ENCODE measurements at regions not wholly inside any gene's neighbourhood (a gene's known extent, or its start where the extent isn't known, plus 50 kb on each side); places are given as distances from the start of the nearest gene placed in this dataset.
"Not testable (repeated sequence)": the region's sequence is repeated elsewhere in the genome, so short reads cannot be mapped to it uniquely, and the experiment has no call there.

DNA sequence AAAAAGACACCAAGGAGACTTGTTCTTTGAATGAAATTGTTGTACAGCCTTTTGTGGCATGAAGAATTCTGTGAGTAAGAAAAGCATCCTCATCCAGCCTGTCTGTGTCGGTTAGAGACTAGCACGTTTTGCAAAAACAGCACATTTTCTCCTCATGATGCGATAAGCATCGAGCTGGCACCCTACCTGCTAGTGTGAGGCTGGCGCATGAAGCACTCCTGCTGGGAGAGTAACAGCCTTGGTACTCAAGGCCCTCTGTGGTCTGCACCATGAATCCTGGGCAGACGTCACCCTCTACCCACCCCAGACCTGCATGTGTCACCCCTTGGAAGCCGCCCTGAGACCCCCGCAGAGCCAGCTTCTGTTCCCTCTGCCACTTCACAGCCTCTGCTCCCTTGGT, 92.6 kb upstream of the TMEM132E start:
- no peaks in the 10 kb centered on the region for H3K4me1 ChIP-seq (ENCODE audit: insufficient read depth, low read length)
- no peaks in the 10 kb centered on the region for H3K36me3 ChIP-seq (ENCODE audit: insufficient read depth, low read length)
- H3K9ac ChIP-seq (ENCODE audit: low read depth, low read length), result no peak overlapping the region
- H3K9me3 ChIP-seq (ENCODE audit: control insufficient read depth, insufficient read depth, low read length), result no peaks in the 10 kb centered on the region

DNA sequence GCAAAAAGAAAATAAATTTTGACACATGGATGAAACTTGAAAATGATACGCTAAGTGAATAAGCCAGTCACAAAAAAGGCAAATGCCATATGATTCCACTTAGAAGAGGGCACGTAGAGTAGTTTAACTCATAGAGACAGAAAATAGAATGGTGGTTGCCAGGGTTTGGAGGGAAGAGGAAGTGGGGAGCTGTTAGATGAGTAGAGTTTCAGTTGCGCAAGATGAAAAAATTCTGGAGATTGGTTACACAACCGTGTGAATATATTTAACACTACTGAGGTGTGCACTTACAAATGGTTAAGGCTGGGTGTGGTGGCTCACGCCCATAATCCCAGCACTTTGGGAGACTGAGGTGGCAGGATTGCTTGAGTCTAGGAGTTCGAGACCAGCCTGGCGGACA, 93.4 kb upstream of the TMEM132E start:
- Histone ChIP-seq H3K9ac (ENCODE audit: low read depth, low read length) (no peak overlapping the region), H3K36me3 (ENCODE audit: insufficient read depth, low read length) (no peaks in the 10 kb centered on the region), H3K4me1 (ENCODE audit: insufficient read depth, low read length) (no peaks in the 10 kb centered on the region), H3K9me3 (ENCODE audit: control insufficient read depth, insufficient read depth, low read length) (no peaks in the 10 kb centered on the region)

DNA sequence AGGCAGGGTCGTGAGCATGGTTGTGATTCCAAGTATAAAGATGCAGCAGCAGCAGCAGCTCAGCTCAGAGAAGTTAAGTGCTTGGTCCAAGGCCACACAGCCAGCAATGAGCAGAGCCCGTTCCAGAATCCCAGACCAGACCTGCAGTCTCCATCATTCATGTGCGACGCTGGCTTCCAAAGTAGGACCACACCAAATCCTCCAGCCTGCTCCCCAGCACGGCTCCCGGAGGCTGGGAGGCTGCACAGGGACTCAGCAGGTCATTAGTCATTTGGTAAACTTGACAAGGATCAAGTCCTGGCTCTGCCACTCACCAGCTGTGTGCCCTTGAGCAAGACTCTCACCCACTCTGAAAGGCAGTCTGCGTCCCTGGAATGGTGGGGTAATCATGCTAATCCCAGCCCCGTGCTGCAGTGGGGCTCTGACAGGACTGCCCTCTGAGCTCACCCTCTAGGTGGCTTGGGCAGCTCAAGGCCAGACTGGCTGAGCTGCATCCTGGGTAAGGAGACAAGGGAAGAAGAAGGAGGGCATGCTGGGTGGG, 95.1 kb upstream of the TMEM132E start:
- H3K9ac ChIP-seq (ENCODE audit: low read depth, low read length), result no peak overlapping the region
- no peaks in the 10 kb centered on the region for H3K4me1 ChIP-seq (ENCODE audit: insufficient read depth, low read length)
- H3K9me3 ChIP-seq (ENCODE audit: control insufficient read depth, insufficient read depth, low read length), result no peaks in the 10 kb centered on the region
- no peaks in the 10 kb centered on the region for H3K36me3 ChIP-seq (ENCODE audit: insufficient read depth, low read length)

DNA sequence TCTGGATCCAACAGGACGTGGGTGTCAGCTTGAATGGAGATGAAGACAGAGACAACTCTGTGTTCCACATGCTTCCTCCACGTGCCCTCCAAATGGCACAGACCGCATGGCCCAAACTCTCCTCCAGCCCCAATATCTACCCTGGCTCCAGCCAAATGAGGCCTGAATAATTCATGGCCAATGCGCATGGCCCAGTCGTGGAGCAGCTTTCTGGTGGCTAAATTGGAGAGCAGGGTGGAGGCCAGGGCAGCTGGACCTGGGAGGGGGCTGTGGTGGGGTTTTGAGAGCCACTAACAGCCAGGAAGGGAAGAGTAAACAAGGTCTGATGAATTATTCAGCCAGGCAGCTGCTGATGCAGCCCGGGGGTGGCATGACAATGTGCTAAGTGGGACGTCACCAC, 96.7 kb upstream of the TMEM132E start:
- Histone ChIP-seq H3K9me3 (ENCODE audit: control insufficient read depth, insufficient read depth, low read length) (no peaks in the 10 kb centered on the region), H3K9ac (ENCODE audit: low read depth, low read length) (no peak overlapping the region), H3K36me3 (ENCODE audit: insufficient read depth, low read length) (no peaks in the 10 kb centered on the region), H3K4me1 (ENCODE audit: insufficient read depth, low read length) (no peaks in the 10 kb centered on the region)

DNA sequence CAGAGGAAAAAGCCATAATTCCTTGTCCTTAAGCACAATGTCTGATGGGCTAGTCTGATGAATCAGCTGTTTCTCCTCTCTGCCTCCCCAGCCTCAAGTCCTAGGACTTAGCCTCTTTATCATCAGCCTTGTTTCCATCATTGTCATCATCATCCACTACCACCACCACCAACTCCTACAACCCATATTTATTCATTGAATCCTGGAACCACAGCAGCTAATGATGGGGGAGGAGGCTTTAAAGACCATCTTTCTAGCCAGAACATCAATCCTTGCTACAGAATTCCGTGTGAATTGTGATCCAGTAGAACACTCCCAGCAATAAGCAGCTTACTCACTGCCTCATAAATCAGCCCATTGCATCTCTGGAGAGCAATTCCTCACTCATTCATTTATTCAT, 97.6 kb upstream of the TMEM132E start:
- Histone ChIP-seq H3K9me3 (ENCODE audit: control insufficient read depth, insufficient read depth, low read length) (no peaks in the 10 kb centered on the region), H3K36me3 (ENCODE audit: insufficient read depth, low read length) (no peaks in the 10 kb centered on the region), H3K4me1 (ENCODE audit: insufficient read depth, low read length) (no peaks in the 10 kb centered on the region), H3K9ac (ENCODE audit: low read depth, low read length) (no peak overlapping the region)

DNA sequence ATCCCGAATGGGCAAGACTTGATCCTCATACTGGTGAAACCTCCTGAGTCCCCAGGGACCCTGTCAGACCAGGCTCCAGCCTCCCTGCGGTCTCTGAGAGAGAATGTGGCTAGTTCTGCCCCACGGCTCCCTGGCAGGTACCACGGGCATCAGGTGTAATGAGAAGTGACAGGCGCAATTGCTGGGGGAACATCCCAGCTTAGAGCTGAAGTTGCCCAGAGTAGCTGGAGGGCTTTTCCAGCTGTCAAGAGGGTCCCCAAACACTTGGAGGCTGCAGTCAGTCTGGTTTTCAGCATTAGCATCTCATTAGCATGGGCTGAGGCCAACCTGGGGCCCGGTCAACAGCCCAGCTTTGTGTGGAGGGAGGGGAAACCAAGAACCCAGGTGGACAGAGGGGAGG, 100.0 kb upstream of the TMEM132E start:
- Histone ChIP-seq H3K36me3 (ENCODE audit: insufficient read depth, low read length) (no peaks in the 10 kb centered on the region), H3K9ac (ENCODE audit: low read depth, low read length) (no peak overlapping the region), H3K9me3 (ENCODE audit: control insufficient read depth, insufficient read depth, low read length) (no peaks in the 10 kb centered on the region), H3K4me1 (ENCODE audit: insufficient read depth, low read length) (no peaks in the 10 kb centered on the region)

DNA sequence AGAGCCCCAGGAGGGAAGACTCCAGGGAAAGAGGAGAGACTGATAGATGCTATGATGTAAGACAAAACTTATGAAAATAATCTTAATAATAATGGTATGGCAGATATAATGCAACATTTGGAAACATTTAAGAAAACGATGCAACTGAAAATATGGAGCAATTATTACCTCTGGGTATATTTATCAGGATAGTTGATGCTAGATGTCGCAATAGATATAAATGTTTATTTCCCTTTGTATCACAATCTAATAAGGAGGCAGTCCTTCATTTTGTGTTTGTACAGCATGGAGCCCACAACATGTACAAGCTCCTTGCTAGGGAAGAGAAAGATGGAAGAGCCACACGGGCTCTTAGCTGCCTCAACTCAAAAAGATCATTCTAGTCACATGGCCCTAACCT, 101.1 kb upstream of the TMEM132E start:
- no peaks in the 10 kb centered on the region for H3K9me3 ChIP-seq (ENCODE audit: control insufficient read depth, insufficient read depth, low read length)
- H3K9ac ChIP-seq (ENCODE audit: low read depth, low read length), result no peak overlapping the region
- no peaks in the 10 kb centered on the region for H3K4me1 ChIP-seq (ENCODE audit: insufficient read depth, low read length)
- H3K36me3 ChIP-seq (ENCODE audit: insufficient read depth, low read length), result no peaks in the 10 kb centered on the region

DNA sequence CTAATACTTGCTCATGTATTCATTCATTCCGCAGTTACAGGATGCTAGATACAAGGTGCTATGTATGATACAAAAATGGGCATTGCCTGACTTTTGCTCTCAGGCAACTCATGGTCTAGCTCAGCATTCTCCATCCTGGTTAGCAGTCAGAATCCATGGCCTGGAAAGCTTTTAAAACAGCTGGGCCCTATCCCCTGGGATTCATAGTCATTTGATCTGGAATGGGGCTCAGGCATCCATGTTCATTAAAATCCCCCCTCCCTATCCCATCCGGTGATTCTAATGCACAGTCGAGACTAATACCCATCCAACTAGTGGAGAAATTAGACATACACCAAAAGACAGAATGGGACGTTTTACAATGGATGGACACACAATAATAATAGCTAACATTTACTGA, 104.1 kb upstream of the TMEM132E start:
- Histone ChIP-seq H3K9ac (ENCODE audit: low read depth, low read length) (no peak overlapping the region), H3K9me3 (ENCODE audit: control insufficient read depth, insufficient read depth, low read length) (no peaks in the 10 kb centered on the region), H3K36me3 (ENCODE audit: insufficient read depth, low read length) (no peaks in the 10 kb centered on the region), H3K4me1 (ENCODE audit: insufficient read depth, low read length) (no peaks in the 10 kb centered on the region)

DNA sequence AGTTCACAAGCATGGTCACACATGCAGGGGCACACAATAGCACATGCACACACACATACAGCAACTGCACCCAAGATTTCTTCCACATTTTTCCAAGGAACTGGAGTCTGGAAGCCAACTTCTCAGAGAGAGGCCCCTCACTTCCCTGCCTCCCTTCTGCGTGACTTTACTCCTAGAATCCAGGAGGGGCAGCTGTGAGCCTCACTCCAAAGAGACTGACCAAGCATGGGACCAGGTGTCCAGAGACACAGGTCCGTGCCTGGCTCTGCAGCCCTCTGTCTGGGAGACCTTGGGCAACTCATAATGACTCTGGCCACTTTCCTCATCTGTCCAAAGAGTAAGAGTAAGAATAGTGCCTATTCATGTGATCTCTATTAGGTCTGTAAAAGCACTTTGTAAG, 104.7 kb upstream of the TMEM132E start:
- no peaks in the 10 kb centered on the region for H3K4me1 ChIP-seq (ENCODE audit: insufficient read depth, low read length)
- no peaks in the 10 kb centered on the region for H3K36me3 ChIP-seq (ENCODE audit: insufficient read depth, low read length)
- H3K9me3 ChIP-seq (ENCODE audit: control insufficient read depth, insufficient read depth, low read length), result no peaks in the 10 kb centered on the region
- no peak overlapping the region for H3K9ac ChIP-seq (ENCODE audit: low read depth, low read length)

DNA sequence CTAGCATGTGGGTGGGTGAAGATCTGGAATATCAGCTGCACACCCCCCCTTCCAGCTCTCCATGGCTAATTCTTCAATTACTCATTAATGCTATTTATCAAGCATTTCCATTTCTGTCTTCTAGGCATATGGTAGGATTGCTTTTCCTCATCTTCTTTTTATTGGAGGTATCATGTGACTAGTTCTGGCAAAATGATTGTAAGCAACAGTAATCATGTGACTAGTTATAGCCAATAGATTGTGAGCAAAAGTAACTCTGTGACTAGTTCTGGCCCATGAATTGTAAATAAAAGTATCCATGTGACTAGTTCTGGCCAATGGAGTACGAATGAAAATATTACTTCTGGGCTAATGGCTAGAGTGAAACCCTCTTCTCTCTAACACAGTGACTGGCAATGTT, 107.0 kb upstream of the TMEM132E start:
- Histone ChIP-seq H3K36me3 (ENCODE audit: insufficient read depth, low read length) (no peaks in the 10 kb centered on the region), H3K9me3 (ENCODE audit: control insufficient read depth, insufficient read depth, low read length) (no peaks in the 10 kb centered on the region), H3K4me1 (ENCODE audit: insufficient read depth, low read length) (no peaks in the 10 kb centered on the region), H3K9ac (ENCODE audit: low read depth, low read length) (no peak overlapping the region)

DNA sequence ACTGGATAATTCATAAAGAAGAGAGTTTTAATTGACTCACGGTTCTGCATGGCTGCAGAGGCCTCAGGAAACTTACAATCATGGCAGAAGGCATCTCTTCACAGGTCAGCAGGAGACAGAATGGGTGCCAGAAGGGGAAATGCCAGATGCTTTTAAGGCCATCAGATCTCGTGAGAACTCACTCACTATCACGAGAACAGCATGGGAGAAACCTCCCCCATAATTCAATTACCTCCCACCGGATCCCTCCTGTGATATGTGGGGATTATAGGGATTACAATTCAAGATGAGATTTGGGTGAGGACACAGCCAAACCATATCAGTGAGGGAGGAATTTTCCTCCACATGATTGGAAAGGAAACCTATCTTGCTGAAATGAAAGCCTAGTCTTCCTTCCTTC, 108.1 kb upstream of the TMEM132E start:
- H3K36me3 ChIP-seq (ENCODE audit: insufficient read depth, low read length); H3K9ac ChIP-seq (ENCODE audit: low read depth, low read length); H3K4me1 ChIP-seq (ENCODE audit: insufficient read depth, low read length); H3K9me3 ChIP-seq (ENCODE audit: control insufficient read depth, insufficient read depth, low read length): not testable (repeated sequence)

DNA sequence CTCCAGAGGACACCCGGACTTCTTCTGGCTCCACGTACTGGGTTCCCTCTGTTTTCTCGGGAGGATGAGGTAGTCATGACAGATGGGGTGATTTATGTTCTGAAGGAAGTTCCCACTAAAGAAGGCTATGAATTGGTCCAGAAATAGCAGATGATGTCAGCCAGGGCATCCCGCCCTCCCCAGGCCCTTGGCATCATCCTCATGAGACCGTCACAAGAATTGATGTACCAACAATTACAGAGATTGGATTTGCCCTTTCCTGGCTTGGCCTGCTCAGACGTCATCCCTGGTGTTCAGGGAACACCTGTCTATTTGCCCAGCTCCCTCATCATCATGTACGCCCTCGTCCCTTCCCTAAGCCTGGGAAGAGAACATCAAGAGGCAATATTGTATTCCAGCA, 102.8 kb upstream of the CCL1 start:
- H3K36me3 ChIP-seq (ENCODE audit: insufficient read depth, low read length), result no peaks in the 10 kb centered on the region

DNA sequence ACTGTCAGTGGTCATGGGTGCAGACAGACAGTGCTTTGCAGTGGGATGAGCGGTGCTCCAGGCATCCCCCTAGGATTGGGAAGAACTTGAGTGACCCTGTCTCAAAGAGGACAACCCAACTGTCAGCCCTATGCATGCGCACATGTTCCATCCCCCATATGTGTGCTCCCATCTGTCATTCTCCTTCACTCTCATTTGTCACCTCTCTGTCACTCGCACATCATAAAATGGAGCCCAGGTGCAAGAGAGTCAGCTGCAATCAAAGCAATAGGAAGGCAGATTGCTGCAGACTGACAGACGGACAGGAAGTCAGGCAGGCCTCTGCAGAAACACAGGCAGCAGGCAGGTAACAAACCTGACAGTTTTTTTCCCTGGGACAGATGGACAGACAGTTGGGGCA, 101.8 kb upstream of the CCL1 start:
- no peak overlapping the region for H3K9ac ChIP-seq (ENCODE audit: low read depth, low read length)
- no peaks in the 10 kb centered on the region for H3K9me3 ChIP-seq (ENCODE audit: control insufficient read depth, insufficient read depth, low read length)
- H3K4me1 ChIP-seq (ENCODE audit: insufficient read depth, low read length), result no peaks in the 10 kb centered on the region
- H3K36me3 ChIP-seq (ENCODE audit: insufficient read depth, low read length), result no peaks in the 10 kb centered on the region

More for the DNA sequence above, 102.8 kb upstream of the CCL1 start:
- no peaks in the 10 kb centered on the region for H3K9me3 ChIP-seq (ENCODE audit: control insufficient read depth, insufficient read depth, low read length)
- H3K4me1 ChIP-seq (ENCODE audit: insufficient read depth, low read length), result no peaks in the 10 kb centered on the region
- no peak overlapping the region for H3K9ac ChIP-seq (ENCODE audit: low read depth, low read length)

DNA sequence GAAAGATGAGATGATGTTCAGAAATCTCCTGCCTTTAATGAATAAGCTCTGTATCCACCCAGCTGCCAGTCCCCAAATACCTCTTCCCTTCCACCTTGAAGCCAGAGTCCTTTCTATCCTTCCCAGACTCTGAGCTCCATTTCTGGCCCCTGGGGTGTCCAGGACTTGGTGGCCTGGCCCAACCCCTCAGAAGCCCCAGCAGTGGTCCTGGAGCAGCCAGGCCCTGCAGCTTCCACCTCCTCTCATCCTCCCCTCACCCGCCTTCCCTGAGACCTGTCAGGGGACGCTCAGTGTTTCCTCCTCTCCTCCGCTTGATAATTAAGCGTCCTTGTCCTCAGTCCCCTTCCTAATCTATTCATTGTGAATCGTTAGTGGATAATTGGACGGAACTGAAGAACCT, 95.2 kb upstream of the CCL1 start:
- Histone ChIP-seq H3K4me1 (ENCODE audit: insufficient read depth, low read length) (no peaks in the 10 kb centered on the region), H3K9ac (ENCODE audit: low read depth, low read length) (no peak overlapping the region), H3K9me3 (ENCODE audit: control insufficient read depth, insufficient read depth, low read length) (no peaks in the 10 kb centered on the region), H3K36me3 (ENCODE audit: insufficient read depth, low read length) (no peaks in the 10 kb centered on the region)

DNA sequence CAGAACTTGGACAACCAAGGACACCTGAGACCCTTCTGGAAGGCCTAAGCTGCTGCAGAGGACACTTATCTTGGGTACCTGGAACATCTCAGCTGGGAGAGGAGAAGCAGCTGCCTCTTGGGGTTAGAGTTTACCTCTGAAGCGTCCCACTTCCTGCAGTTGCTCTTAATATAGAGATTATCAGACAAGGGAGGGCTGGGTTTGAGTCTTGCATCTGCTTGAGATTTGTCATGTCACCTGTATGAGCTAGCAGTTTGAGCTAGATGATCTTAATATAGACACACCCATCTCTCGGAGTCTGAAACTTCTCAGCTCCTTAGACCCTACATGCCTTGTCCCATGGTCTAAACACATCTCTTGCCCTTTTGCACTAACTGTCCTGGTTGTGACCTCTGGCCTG, 93.1 kb upstream of the CCL1 start:
- no peaks in the 10 kb centered on the region for H3K9me3 ChIP-seq (ENCODE audit: control insufficient read depth, insufficient read depth, low read length)
- H3K4me1 ChIP-seq (ENCODE audit: insufficient read depth, low read length), result peaks cover 4% of the 10 kb centered on the region; the same call in 1 of the 2 replicates
- H3K36me3 ChIP-seq (ENCODE audit: insufficient read depth, low read length), result no peaks in the 10 kb centered on the region
- no peak overlapping the region for H3K9ac ChIP-seq (ENCODE audit: low read depth, low read length)

DNA sequence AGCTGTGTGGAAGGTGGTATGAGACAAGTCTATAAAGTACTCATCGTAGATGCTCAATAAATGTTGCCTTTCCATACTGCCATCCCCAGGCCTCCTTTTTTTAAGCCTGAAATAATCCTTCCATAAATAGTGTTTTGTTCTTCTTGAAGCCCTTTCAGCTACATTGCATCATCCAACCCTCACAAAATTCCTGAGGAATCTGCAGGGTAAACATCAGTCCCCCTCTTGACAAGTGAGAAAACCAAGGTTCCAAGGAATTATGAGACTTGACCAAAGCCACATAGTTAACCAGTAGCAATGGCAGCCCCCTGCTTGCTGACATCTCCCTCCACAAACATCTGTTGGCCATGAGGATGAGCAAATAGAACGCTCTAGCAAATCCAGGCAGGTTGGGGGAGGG, 89.7 kb upstream of the CCL1 start:
- Histone ChIP-seq H3K4me1 (ENCODE audit: insufficient read depth, low read length) (peaks cover 4% of the 10 kb centered on the region; the same call in 1 of the 2 replicates), H3K36me3 (ENCODE audit: insufficient read depth, low read length) (no peaks in the 10 kb centered on the region), H3K9me3 (ENCODE audit: control insufficient read depth, insufficient read depth, low read length) (no peaks in the 10 kb centered on the region), H3K9ac (ENCODE audit: low read depth, low read length) (no peak overlapping the region)

Data from ES-I3 (cell line).